ENCODE measurements at regions not wholly inside any gene's neighbourhood (a gene's known extent, or its start where the extent isn't known, plus 50 kb on each side); places are given as distances from the start of the nearest gene placed in this dataset.

DNA sequence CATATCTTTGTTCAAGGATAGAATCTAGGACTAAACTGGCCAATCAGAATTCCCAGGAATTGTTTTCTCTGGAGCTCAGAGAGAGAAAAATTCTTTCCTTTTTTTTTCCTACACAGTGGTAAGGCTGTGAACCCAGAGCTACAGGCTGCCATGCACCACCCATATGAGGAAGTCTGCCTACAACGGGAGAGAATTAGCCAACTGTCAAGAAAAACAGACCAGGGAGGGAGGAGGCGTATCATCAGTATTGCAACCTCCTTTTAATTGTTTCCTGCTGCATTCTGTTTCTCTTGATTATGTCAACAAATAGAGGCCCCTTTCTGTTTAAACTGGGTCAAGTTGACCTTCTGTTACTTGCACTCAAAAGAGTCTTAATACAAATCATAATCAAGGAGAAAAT is 176.5 kb upstream of the UBASH3B start:
- H3K79me1 ChIP-seq (ENCODE audit: low read depth in 1 of 2, low read length in 2 of 2) = no peaks in the 10 kb centered on the region

More for the DNA sequence above, 176.5 kb upstream of the UBASH3B start:
- no CpG with 5 or more reads among the region's 2 CpGs for WGBS, 2 experiments (ENCODE audit: extremely low coverage in 2 of 2, insufficient read length in 1 of 2)
- Histone ChIP-seq H2AK9ac (replicated peaks; ENCODE audit: low read depth, low read length, poor library complexity) (no peak overlapping the region), H3K9me3 (ENCODE audit: control insufficient read depth, insufficient read depth, low read length) (no peaks in the 10 kb centered on the region), H2BK15ac (ENCODE audit: low read depth, low read length) (no peak overlapping the region), H3K9me1 (ENCODE audit: insufficient read depth, low read length) (no peaks in the 10 kb centered on the region), H2BK5ac (ENCODE audit: low read depth, low read length, poor library complexity, severe bottlenecking) (no peak overlapping the region), H3K36me3 (ENCODE audit: control insufficient read depth, insufficient read depth, low read length) (no peaks in the 10 kb centered on the region), H2AFZ (replicated peaks; ENCODE audit: low read length, poor library complexity) (no peak overlapping the region), H3K4me3 (ENCODE audit: insufficient read depth, low read depth, low read length) (no peak overlapping the region), H4K91ac (ENCODE audit: insufficient read depth, low read depth, low read length) (no peak overlapping the region), H2BK120ac (ENCODE audit: low read depth, low read length) (no peak overlapping the region), H3K27ac (ENCODE audit: insufficient read depth, low read length) (no peak overlapping the region), H3K23ac (ENCODE audit: low read depth, low read length) (no peak overlapping the region), H3K14ac (replicated peaks; ENCODE audit: low read depth, low read length) (no peak overlapping the region), H3K4ac (ENCODE audit: low read depth, low read length) (no peak overlapping the region), H3K4me2 (ENCODE audit: low read depth, low read length) (no peak overlapping the region), H2BK20ac (ENCODE audit: low read depth, low read length) (no peak overlapping the region), H2AK5ac (ENCODE audit: low read depth, low read length) (no peak overlapping the region), H3K56ac (ENCODE audit: extremely low read depth, insufficient read depth, low read length) (no peak overlapping the region), H4K5ac (ENCODE audit: low read depth, low read length) (no peak overlapping the region), H3K18ac (ENCODE audit: low read depth, low read length) (no peak overlapping the region), H3K27me3 (ENCODE audit: control insufficient read depth, insufficient read depth, low read length) (no peaks in the 10 kb centered on the region; the same call in 1 of the 2 replicates), H4K20me1 (ENCODE audit: insufficient read depth, low read length) (no peaks in the 10 kb centered on the region), H3K9ac (ENCODE audit: low read depth, low read length) (no peak overlapping the region), H3K4me1 (ENCODE audit: control insufficient read depth, insufficient read depth, low read length) (no peaks in the 10 kb centered on the region), H4K8ac (ENCODE audit: low read depth in 2 of 2, low read length in 2 of 2) (no peak overlapping the region)
- DNase-seq (no peak), ATAC-seq (ENCODE audit: low read depth) (no peak)
- no TSS peak for BruUV-seq (replicated peaks)
- POLR2A ChIA-PET (ENCODE audit: unreplicated experiment) = no interaction called here
- dilution Hi-C loops (cut with HindIII; ENCODE audit: low sequenced_read_pairs, unreplicated experiment) (no loop called here), in situ Hi-C loops (cut with MboI; ENCODE audit: low sequenced_read_pairs) (no loop called here), intact Hi-C loops (cut with micrococcal nuclease) (no loop called here)
- TF ChIP-seq, protein P1, sequence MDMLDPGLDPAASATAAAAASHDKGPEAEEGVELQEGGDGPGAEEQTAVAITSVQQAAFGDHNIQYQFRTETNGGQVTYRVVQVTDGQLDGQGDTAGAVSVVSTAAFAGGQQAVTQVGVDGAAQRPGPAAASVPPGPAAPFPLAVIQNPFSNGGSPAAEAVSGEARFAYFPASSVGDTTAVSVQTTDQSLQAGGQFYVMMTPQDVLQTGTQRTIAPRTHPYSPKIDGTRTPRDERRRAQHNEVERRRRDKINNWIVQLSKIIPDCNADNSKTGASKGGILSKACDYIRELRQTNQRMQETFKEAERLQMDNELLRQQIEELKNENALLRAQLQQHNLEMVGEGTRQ (IDR thresholded peaks at IDR 0.05; ENCODE audit: low read depth, low read length) = no peak
- no peak for TF ChIP-seq NFE2L2 (IDR thresholded peaks at IDR 0.05; ENCODE audit: low read depth, low read length)
- no peak for TF ChIP-seq MXI1 (IDR thresholded peaks at IDR 0.05; ENCODE audit: borderline replicate concordance, low read depth, low read length)
- TF ChIP-seq RCOR1 (IDR thresholded peaks at IDR 0.05; ENCODE audit: insufficient replicate concordance, low read length) = no peak
- TF ChIP-seq, protein P2, sequence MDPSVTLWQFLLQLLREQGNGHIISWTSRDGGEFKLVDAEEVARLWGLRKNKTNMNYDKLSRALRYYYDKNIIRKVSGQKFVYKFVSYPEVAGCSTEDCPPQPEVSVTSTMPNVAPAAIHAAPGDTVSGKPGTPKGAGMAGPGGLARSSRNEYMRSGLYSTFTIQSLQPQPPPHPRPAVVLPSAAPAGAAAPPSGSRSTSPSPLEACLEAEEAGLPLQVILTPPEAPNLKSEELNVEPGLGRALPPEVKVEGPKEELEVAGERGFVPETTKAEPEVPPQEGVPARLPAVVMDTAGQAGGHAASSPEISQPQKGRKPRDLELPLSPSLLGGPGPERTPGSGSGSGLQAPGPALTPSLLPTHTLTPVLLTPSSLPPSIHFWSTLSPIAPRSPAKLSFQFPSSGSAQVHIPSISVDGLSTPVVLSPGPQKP (IDR thresholded peaks at IDR 0.05; ENCODE audit: borderline replicate concordance, low read depth, low read length) = no peak
- no peak for TF ChIP-seq CEBPB (IDR thresholded peaks at IDR 0.05; ENCODE audit: low read depth, low read length)
- no peak for TF ChIP-seq MAZ (IDR thresholded peaks at IDR 0.05; ENCODE audit: borderline replicate concordance, low read depth, low read length)
- TF ChIP-seq BHLHE40 (IDR thresholded peaks at IDR 0.05; ENCODE audit: low read depth, low read length) = no peak
- no peak for TF ChIP-seq RFX5 (IDR thresholded peaks at IDR 0.05; ENCODE audit: low read depth, low read length)
- TF ChIP-seq POLR2A (IDR thresholded peaks at IDR 0.05; ENCODE audit: low read depth, low read length) = no peak
- TF ChIP-seq CHD1 (IDR thresholded peaks at IDR 0.05; ENCODE audit: low read depth, low read length) = no peak
- no peak for TF ChIP-seq FOS (IDR thresholded peaks at IDR 0.05; ENCODE audit: low read depth, low read length)
- no peak for TF ChIP-seq SMC3 (IDR thresholded peaks at IDR 0.05; ENCODE audit: low read depth, low read length)
- TF ChIP-seq MAFK (IDR thresholded peaks at IDR 0.05; ENCODE audit: low read depth, low read length) = no peak
- TF ChIP-seq RAD21 (IDR thresholded peaks at IDR 0.05; ENCODE audit: low read length) = no peak
- TF ChIP-seq, protein P3, sequence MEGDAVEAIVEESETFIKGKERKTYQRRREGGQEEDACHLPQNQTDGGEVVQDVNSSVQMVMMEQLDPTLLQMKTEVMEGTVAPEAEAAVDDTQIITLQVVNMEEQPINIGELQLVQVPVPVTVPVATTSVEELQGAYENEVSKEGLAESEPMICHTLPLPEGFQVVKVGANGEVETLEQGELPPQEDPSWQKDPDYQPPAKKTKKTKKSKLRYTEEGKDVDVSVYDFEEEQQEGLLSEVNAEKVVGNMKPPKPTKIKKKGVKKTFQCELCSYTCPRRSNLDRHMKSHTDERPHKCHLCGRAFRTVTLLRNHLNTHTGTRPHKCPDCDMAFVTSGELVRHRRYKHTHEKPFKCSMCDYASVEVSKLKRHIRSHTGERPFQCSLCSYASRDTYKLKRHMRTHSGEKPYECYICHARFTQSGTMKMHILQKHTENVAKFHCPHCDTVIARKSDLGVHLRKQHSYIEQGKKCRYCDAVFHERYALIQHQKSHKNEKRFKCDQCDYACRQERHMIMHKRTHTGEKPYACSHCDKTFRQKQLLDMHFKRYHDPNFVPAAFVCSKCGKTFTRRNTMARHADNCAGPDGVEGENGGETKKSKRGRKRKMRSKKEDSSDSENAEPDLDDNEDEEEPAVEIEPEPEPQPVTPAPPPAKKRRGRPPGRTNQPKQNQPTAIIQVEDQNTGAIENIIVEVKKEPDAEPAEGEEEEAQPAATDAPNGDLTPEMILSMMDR (conservative IDR thresholded peaks at IDR 0.05; ENCODE audit: low read depth, low read length) = no peak
- CTCF ChIA-PET = interaction anchor here (0.7 kb wide), 1 partner anchor 18 kb away, joined by 3 read pairs; no protein-coding TSS in a partner anchor
